NCI-H2171 (cell line): ENCODE measurements at regions not wholly inside any gene's neighbourhood (a gene's known extent, or its start where the extent isn't known, plus 50 kb on each side); places are given as distances from the start of the nearest gene placed in this dataset.
"Not testable (repeated sequence)": the region's sequence is repeated elsewhere in the genome, so short reads cannot be mapped to it uniquely, and the experiment has no call there.

Source experiments
- DNase-seq: peaks from one replicate; lab custom pipeline; 2025; lab: John Stamatoyannopoulos, UW

- DNase-seq = no peak
Observed at GRCh38 chr3:193803288-193803687, 210.3 kb downstream of the OPA1 start.

DNA sequence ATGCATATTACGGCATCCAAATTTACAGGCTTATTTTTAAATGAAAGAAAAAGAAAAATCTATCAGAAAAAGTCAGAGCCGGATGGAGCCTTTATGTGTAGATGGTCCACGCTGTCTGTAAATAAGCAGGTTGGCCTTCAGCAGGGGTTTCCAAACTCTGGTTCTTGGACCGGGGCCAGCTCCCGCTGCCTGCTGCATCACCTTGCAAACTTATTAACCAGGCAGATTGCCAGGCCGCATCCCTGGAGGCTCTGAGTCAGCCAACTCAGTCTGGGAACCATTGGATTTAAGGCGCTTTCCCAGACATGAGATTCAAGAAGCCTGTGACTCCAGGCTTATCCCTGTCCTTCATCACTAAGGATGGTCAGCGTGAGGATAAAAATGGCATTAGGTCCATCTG lies 212.4 kb downstream of the OPA1 start:
- peak; percentile 93 for DNase-seq

DNA sequence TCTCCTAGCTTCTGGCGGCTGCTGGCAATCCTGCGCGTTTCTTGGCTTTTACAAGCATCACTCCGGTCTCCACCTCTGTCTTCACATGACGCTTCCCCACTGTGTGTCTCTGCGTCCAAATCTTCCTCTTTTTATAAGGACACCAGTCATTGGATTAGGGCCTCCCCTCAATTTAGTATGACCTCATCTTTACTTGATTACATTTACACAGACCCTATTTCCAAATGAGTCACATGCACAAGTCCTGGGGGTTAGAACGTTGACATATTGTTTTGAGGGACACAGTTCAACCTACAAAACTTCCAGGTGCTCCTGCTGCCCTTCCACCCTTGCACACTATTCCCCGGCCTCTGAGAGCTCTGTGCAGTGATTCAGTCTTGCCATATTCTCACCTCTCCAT lies 215.3 kb downstream of the OPA1 start:
- no peak for DNase-seq

- DNase-seq = no peak
Observed at GRCh38 chr3:193809106-193809505, 216.1 kb downstream of the OPA1 start.

DNA sequence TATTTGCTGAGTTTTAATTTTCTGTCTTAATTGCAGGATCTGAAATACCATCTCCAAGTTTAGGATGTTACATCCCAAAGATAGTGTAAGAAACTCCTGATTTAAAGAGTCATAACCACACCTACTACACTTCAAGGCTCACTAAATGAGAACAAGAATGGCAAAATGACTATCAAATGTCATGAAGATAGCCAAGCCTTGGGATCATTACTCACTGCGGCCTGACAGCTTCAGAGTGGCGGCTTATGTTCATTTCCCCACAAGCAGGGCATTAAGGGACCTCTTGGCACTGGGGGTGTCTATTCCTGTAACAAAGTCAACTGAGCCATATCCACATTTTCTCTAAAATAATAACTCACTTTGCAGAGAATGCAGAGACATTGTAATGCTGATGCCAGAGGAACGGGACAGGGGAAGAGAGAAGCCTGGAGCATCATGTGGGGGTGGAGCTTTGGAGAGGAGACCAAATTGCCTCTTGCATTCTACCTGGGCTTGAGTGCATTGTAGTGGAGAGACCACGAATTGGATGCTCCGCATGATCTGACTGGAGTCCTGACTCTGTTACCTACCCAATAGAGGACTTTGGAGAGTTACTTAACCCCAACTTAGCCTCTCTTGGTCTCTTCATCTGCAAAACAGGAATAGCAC lies 219.2 kb downstream of the OPA1 start:
- DNase-seq = no peak

DNA sequence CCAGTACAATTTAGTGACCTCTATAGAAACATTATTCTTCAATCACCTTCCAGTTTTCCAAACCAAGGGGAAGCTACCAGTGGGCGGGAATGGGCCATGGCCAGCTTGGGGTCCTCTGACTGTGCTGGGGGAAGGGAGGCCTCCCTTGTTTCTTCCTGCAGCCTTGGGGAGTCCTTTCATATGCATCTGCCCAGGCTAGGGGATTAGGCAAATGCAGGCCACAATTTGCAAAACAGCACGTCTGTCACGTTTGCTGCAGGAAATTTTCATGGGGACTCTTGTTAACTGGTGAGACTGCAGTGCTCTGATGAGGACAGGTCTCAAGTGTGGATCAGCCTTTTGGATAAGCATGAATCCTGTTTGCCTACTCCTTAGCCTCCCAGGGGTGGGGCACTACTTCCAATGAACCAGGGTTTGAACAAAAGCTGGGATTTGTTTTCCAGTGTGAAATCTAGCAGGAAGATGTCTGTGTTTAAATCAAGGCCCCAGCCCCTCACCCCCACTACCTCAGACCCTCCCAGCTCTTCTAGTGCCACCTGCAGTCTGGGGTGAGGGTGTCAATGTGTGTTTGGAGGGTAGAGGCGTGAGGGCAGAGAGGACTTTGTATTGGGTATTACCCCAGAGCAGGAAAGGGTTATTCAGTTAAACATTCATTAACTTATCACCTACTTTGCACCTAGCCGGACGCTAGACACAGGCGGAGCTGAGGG lies 219.9 kb downstream of the OPA1 start:
- DNase-seq = no peak

GRCh38 chr3:193813501-193813830 lies 220.5 kb downstream of the OPA1 start:
- no peak for DNase-seq

DNA sequence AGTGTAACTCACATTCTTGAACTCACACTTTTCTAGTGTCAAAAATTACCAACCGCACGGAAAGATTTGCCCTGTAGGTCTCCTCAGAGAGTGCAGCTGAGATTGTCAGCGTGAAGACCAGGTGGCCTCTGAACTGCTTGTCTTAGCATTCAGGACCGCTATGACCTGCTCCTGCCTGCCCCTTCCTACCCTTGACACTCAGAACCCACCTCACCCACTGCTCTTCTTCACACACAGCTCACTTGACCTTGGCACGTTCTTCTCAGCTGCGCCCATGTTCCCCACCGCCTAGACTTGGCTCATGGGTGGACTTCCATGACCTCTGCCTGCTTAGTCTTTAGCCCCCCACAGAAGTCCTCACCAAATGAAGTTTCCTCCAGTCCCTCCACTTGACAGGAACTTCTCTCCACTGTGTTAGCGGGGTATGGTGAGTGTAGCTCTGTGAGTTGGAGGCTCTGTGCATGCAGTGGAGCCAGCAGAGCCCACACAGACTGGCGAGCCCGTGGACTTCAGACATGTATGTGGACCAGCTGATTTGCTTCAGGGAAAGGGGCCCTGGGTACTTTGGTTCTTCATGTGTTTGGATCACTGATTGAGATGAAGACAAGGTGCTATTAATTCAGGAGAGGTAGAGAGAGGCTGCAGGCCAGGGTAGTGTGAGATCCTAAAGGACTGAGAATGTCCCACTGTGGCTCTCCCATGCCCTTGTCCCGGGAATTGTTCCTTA lies 221.3 kb downstream of the OPA1 start:
- DNase-seq = no peak

DNA sequence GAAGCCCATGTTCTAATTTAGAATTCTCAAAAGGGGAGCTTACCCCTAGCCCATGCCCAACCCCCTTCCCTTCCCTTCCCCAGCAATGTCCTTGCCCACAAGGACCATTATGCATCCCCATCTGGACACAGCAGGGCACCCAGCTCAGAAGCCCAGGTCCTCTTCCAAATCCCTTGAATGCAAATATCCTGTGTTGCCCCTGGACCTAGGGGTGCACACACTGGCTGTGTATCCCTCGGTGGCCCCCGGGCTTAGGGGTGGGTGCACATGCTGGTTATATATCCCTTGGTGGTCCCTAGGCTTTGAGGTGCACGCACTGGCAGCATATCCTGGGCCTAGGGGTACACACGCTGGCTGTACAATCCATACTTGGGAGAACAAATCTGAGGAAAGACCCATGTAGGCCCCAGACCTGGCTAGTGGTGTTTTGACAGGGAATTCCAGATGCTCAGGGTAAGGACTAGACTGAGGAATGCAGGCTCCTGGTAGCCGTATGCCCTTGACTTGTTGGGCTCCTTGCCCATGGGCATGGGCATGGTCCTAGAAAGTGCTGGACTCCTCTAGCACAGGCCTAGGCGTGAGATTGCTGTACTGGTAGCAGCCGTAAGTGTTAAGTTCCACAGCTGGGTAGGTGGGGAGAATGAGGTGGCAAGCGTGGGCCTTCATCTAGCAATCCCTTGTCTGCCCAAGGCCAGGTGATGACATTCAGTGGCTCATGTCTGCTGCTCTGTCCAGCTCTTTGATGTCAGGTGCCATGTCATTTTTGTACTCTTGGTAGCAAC lies 222.4 kb downstream of the OPA1 start:
- DNase-seq = no peak

DNA sequence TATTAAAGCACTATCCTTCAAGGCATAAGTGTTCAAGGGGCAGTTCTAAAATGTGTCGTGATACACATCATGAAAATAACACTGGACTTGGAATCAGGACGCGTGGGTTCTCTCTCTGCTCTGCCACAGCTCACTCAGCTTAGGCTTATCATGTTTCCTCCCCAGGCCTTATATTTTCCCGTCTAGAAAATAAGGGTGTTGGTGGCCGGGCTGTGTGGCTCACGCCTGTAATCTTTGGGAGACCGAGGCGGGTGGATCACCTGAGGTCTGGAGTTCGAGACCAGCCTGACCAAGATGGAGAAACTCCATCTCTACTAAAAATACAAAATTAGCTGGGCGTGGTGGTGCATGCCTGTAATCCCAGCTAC lies 223.0 kb downstream of the OPA1 start:
- no peak for DNase-seq

DNA sequence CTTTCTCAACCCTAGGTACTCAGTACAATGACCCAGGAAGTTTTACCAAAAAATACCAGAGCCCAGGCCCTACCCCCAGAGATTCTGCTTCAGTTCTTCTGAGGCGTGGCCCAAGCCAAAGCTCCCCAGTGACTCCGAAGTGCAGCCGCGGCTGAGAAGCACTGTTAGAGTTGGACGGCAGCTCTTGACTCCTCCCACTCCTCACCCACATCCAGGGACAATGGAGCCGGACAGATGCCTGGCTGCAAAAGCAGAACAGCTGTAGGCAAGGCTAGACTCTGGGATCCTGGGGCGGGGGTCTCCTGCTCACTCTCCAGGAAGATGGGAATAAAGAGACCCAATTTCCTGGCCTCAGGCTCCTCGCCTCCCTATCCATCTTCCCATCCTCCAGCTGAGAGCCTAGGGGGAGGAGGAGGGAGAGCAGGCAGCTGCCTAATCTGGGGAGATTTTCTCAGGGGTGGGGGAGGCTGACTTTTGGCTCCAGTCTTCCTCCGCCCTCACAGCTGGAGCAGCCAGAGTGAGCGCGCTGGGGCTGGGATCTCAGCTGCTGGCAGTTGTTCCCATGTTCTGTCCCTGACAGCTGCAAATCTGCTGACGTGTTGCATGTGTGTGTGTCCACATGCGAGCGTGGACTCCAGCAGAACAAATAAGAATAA lies 223.8 kb downstream of the OPA1 start:
- DNase-seq = no peak

GRCh38 chr3:193819117-193820010 lies 226.4 kb downstream of the OPA1 start:
- DNase-seq = no peak

GRCh38 chr3:193821151-193821668 lies 228.2 kb downstream of the OPA1 start:
- DNase-seq = no peak

DNA sequence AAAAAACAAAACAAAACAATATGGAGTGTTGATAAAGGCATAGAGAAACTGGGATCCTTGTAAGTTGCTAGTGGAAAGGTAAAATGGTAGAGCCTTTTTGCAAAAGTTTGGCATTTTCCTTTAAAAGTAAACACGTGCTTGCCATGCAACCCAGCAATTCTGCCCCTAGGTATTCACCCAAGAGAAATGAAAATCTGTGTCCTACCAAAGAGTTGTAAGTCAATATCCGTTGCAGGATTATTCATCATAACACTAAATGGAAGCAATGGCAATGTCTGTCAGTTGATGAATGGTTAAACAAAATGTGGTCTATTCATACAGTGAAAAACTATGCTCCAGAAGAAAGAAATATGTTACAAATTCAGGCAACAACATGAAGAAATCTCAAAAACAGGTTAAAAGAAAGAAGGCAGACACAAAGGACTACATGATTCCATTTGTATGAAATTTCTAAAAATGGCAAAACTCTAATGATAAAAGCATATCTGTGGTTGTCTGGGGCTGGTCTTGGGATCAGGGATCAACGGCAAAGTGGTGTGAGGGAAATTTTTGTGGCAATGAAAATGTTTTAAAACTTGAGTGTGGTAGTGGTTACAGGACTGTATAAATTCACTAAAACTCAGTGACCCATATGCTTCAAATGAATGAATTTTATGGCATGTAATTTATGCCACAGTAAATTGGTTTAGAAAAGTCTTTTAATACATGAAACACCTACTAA lies 229.6 kb downstream of the OPA1 start:
- DNase-seq = no peak

GRCh38 chr3:193823213-193823605 lies 230.2 kb downstream of the OPA1 start:
- not testable (repeated sequence) for DNase-seq

- DNase-seq = no peak
Observed at GRCh38 chr3:193824365-193824764, 231.4 kb downstream of the OPA1 start.

GRCh38 chr3:193825617-193826016 lies 232.6 kb downstream of the OPA1 start:
- no peak for DNase-seq

DNA sequence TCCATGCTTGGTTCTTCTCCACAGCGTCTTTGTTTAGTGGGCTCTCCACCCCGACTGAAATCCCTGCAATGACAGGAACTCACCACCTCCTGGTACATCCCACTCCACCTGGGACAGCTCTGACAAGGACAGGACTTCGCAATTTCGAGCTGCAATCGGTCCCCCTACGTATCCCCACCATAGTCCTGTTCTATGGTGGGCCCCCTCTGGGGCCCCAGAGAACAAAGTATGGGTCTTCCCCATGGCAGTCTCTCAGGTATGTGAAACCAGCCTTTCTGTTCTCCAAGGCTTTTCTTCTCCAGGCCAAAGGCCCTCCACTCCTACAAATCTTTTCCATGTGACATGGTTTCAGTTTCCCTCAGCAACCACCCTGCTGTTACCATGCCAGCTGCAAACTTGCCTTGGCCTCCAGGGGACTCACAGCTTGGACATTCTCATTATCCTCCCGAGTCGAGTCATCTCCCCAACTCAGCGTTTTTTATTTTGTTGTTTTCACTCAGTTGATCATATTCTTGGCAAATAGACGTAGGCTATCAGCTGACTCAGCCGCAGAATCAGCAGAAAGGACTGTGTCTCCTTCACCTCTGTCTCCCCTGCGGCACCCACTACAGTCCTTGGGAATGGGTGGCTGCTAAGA lies 233.3 kb downstream of the OPA1 start:
- no peak for DNase-seq

- DNase-seq = no peak
Observed at GRCh38 chr3:193827040-193827669, 234.1 kb downstream of the OPA1 start.
